GM21390 (cell line): ENCODE measurements at regions not wholly inside any gene's neighbourhood (a gene's known extent, or its start where the extent isn't known, plus 50 kb on each side); places are given as distances from the start of the nearest gene placed in this dataset.

Experiments used
- ATAC-seq: cut with Tn5 transposase; IDR thresholded peaks from one replicate; pipeline ENCODE4 v1.9.1; 2021; ENCODE audit not compliant: unreplicated experiment

DNA sequence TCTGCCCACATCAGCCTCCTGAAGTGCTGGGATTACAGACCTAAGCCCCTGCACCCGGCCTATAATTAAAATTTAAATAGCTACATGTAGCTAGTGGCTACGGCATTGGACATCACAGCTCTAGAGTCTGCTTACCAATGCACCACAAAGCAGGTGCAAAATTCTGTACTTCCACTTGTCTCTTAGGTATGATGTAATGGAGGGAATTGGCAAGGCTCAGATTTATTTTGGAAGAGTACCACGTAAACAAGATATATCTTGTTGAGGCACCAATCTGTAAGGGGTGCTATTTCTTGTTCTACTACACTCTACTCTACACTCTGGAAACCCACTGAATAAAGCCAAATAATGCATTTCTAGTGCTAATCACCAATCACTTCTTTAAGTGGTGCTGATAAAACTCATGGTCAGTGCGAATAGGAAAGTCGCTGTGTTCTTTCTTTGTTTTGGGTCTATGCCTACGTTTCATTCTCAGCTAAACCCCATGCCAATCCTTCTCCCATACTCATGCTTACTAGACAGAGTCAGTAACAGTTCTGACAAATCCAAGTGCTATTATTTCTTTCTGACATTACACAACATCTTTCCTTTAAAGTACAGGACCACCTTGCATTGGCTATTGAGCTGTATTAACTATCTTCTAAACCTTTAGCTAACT lies 92.3 kb downstream of the GC start:
- no peak for ATAC-seq

DNA sequence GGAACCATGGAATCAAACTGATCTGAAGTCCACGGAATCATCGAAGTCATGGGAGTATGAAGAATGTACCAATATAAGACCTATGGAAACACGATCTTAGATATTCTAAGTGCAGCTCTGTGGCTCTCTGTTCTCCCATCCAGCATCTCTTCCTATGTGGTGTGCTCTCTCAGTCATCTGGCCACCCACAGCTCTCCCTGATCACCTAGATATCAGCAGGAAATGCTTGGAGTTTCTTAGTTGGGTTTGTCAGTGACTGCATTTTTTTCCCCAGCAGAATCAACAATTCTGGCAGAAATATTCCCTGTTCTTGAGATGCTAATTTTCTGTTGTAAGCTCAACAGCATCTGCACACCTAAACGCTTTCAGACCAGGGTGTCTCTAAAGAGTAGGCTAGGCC lies 94.1 kb downstream of the GC start:
- no peak for ATAC-seq

DNA sequence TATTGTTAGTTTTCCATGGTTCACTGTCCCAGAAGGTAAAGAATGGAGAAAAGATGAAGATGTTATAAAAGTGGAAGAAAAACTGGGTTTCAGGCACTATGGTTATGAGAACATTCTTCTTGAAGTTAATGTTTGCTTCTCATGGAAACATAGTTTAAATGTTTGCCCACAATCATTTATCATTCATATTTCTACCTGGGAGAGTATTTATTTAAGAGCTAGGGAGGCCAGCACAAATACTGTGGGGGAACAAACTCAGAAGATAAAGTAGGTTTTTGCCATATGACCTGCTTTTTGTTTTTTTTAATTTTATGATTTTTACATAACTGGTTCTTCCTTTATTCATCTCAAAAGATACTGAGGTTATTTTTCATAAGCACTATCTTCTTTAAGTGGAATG lies 96.8 kb downstream of the GC start:
- ATAC-seq, result no peak

DNA sequence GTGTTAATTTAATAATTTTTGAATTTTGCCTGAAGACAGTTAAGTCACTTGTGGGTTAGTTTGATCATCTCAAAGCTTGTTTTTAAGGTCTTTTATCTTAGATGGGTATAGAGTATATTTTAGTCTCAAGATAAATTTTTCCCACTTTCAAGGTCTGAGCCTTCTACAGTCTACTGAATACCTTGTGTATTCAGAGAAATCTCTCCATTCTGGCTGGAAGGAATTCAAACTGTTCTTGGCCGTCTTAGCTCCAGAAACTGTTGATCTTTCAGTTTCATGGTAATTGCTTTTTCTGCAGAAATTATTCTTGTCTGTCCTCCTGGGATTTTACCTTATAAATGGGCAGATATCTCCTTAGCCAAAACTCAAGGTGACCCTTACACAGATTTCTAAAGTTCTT lies 97.9 kb downstream of the GC start:
- no peak for ATAC-seq

DNA sequence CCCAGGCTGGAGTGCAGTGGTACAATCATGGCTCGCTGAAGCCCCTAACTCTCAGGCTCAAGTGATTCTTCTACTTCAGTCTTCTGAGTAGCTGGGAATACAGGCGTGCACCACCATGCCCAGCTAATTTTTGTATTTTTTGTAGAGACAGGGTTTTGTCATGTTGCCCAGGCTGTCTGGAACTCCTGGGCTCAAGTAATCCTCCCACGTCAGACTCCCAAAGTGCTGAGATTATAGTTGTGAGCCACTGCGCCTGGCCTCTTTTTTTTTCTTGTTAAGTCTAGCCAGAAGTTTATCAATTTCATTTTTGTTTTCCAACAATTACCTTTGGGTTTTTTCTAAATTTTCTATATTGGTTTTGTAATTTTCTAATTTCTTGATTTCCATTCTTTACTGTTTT lies 100.6 kb downstream of the GC start:
- no peak for ATAC-seq

DNA sequence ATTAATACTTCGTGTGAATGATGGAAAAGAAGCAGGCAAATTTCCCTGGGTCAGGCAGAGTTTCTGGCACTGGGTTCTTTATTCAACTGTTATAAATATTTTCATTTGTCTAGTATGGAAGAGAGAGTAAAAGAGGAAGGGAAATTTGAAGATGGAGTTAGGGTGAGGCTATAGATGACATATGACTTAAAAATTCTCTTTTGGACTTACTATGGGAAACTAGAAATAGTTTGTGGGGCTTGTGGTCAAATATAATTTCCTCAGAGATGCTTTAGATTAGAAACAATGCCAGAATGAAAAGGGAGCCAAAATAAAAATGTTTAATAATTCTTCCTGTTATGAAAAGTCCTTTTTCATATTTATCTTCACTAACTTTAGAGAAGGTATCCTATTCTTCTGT lies 103.2 kb downstream of the GC start:
- ATAC-seq, result no peak

DNA sequence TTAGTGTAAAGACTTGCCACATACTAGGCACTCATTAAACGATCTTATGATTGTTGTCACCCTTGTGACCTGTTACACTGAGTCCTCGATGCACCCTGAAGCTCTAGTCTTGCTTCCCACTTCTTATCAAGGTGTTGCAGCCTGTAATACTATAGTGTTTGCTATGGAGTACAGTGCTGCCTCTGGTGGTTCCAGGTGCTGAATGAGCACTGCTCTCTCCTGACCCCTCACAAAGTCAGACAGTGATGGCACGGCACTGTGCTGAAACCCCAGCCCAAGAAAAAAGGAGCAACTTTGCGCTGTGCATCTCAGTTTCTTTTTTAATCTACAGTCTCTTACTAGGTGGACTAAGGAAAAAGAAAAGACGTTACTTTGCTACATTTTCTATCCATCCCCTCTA lies 106.3 kb downstream of the GC start:
- no peak for ATAC-seq

DNA sequence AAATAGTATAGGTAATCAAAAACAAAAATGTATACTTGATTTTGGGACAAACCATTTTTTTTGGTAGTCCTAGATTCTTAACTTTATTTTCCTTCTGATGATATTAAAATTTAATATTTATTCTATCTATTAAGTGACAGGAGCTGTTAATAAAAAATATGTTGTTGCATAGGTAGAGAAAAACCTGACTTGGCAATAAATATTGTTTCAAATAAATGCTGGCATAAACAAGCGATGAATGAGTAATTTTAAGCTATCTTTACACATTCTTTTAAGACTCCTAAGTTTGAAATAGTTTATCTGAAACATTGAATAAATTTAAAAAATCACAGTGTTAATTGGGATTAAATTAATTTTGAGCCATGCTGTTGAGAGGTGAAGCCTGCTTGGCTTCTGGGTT lies 114.6 kb downstream of the GC start:
- ATAC-seq, result no peak

DNA sequence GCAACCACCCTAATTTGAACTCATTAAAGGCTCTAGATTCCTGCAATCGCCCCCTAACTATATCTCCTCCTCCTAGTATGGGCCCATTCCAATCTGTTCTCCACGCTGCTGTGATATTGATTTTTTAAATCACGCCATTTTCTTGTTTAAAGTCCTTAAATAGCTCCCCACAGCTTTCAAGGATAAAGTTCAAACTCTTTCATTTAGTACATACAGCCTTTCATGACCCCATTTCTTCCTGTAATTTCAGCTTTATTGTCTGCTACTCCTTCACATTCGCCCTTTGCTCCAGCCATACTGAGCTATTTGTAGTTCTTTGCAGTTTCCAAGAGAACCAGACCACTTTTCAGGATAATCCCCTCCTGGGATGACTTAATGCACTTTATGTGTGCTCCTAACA lies 118.5 kb downstream of the GC start:
- ATAC-seq, result no peak

DNA sequence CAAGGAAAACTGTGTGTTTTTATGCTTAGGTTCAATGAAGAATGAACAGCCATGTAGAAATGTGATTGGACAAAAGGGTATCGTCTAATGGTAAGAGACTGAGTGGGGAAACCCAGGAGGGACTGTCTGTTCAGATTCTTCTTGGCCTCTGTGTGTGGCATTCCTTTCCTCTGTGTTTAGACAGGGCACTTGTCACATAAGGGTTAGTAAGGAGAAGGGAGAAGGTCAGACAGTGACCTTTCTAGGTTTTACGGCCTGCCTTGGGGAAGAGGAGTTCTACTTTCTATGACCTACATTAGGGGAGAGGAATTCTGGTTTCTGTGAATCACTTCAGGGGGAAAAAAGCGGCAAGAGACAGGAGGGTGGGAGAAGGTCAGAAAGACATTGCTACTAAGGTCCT lies 119.5 kb downstream of the GC start:
- ATAC-seq, result no peak

DNA sequence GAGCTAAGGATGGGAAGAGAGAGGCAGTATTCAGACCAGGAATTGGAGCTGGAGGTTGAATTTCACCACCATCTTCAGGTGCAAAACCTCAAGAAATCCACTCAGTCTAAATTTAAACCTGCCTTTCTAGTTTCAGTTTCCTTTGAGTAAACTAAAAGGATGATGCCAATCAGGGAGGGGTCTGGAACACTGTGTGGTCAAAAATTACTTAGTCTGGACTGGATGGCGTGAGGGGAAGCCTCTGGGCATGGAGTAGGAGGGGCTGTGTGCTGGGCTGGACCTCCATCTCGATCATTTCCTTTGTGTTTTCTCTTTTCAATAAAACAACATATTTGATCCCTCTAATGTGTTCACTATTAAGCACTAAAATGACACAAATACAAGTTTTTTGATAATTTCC lies 120.1 kb downstream of the GC start:
- ATAC-seq, result peak; percentile 49

DNA sequence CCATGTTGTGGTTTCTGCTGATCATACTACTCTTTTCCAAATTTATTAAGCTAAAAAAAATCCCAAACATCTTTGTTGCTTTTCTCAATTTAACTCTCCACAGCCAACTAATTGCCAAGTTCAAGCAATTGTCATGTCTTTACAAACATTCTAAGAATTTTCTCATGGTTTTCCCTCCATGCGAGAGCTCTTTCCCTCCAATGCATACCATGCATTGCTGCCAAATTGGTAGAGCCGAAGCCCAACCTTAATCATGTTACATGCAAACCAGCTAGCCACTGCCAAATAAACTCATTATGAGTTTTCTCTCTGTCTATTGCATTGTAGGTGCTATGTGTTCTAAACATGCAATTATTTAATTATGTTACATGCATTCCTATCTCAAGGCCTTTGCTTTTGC lies 123.9 kb downstream of the GC start:
- no peak for ATAC-seq

DNA sequence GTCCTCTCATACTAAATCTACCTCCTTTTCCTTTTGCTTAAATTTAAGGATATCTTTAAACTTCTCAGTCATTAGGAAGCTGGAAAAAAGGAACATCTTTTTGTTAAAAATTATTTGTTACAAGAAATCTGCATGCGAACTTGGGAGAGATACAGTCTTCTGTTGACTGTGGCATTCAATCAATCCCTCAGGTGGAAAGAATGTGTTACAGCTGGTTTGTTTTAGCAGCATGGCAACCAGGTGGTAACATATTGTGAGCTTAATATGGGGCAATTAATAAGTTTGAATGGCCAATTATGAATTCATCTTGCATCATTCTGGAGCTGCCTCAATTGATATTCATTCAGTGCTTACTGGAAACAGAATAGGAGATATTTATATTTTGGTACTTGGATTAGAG lies 135.0 kb downstream of the GC start:
- no peak for ATAC-seq

DNA sequence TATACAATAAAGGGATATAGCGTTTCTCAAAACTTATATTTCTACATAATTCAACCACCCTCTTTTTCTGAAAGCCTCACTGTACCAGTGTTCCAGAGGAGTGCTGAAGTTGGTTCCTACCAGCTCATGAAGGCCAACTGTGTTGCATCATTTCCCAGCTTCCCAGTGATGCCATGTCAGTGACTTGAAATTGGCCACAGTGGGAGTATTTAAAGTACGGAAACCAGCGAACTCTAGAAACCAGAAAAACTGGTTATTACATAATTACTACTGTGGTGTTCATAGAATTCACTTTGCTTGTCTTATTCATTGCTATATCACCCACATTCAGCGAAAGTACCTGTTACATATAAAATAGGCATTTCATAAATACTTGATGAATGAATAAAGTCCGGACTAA lies 135.4 kb downstream of the GC start:
- no peak for ATAC-seq

DNA sequence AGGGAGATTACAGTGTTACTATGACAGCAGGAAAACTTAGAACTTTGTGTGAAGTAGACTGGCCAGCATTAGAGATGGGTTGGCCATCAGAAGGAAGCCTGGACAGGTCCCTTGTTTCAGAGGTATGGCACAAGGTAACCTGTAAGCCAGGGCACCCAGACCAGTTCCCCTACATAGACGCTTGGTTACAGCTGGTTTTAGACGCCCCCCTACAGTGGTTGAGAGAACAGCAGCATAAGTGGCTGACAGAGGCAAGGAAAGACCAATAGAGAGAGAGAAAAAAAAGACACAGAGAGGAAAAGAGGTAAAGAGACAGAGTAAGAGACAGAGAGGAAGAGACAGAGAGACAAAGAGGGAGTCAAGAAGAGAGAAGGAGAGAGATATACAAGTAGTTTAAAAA lies 144.5 kb downstream of the GC start:
- no peak for ATAC-seq

DNA sequence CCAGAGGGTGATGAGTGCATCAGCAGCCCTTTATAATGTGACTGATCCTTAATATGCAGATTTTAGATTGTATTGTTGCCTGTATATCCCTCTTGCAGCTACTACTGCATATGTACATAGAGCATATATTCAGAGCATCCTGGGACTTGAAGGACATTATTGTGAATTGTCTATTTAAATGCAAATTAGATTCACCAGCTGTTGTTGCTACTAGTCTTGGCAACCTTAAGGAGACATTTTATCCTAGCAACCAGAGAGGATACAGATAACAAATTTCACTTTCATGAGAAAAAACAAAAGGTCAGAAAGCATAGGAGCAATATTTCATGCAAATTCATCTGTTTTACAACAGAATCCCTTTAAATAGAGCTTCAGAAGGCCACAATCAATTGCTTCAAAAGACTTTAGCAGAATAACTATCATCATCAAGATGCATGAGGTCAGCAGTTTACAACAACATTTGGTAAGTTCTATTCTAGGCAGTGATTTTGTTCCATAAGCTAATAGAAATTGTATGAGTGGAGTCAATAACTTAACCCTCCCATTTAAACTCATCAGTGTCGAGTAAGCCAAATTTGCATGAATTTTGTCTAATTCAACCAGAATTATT lies 148.6 kb downstream of the GC start:
- ATAC-seq, result no peak

DNA sequence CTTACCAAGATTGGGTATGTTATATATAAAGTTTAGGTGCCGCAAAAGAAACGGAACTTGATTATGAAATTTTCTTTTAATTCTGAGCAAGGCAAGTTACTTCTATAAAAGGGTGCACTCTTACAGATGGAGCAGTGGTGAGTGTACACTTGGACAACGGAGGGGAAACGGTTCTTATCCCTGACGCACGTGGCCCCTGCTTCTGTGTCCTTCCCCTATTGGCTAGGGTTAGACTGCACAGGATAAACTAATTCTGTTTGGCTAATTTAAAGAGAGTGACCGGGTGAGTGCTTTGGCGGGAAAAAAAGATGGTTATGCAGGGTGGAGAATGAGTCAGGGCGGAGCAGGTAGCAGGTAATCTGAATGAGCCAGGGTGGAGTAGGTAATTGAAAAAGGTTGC lies 149.5 kb downstream of the GC start:
- ATAC-seq, result no peak

DNA sequence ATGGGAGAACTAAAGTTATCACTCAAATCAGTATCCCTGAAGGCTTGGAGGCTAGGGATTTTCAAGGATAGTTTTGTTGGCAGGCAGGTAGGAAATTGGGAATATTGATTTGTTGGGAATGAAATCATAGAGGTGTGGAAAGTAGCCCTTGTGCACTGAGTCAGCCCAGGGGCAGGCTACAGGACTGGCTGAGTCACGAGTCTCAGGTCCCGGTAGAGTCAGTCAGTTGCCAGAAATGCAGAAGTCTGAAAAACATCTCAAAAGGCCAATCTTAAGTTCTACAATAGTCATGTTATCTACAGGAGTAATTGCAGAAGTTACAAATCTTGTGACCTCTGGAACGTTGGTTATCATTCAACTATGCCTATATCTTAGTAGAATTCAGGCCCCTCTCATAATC lies 153.1 kb downstream of the GC start:
- ATAC-seq, result no peak

DNA sequence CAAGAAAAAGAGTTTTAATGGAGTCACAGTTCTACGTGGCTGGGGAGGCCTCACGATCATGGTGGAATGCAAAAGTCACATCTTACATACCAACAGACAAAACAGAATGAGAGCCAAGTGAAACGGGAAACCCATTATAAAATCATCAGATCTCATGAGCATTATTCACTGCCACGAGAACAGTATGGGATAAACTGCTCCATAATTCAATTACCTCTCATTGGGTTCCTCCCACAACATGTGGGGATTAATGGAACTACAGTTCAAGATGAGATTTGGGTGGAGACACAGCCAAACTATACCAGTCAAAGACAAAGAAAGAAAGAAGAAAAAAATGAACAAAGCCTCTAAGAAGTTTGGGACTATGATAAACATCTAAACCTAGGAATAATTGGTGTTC lies 158.9 kb downstream of the GC start:
- ATAC-seq, result no peak
